GM21367 (cell line): ENCODE measurements at regions not wholly inside any gene's neighbourhood (a gene's known extent, or its start where the extent isn't known, plus 50 kb on each side); places are given as distances from the start of the nearest gene placed in this dataset.
"Not testable (repeated sequence)": the region's sequence is repeated elsewhere in the genome, so short reads cannot be mapped to it uniquely, and the experiment has no call there.

Experiments used
- ATAC-seq: cut with Tn5 transposase; IDR thresholded peaks from one replicate; pipeline ENCODE4 v1.9.1; 2021; ENCODE audit not compliant: unreplicated experiment

DNA sequence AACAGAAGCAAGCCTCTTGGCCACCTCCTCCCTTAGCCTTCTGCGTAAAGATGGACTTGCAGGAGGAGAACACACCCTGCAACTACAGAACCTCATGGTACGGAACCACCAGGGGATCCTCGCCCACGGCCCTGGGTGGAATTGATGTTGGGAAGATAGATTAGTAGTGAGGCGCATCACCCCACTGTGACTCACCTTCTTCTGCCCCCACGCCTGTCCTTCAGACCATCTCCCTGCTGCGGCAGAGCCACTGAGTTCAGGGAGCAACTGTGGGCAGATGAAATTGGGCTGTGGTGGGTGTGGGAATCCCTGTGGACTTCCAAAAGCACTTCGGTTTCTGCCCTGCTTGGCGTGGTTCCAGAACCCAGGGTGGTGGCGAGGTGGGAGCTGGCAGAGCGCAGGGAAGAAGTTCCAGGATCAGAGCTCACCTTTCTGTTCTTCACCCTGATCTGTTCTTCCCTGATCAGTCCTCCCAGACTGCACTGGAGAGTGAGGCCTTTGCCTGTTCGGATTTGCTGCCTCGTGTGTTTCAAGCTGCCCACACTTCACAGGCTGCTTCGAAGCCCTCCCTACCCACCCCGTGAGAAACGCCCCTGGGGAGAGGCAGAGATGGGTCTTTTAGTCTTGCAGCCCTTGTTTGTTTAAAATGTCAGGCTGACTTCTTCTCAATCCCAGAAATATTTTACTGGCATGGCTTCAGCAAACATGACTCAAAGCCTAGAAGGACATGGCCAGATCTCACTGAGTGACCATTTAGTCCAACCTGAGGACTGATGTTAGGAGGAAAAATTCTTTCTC is 92.8 kb upstream of the MLN start:
- ATAC-seq: no peak

DNA sequence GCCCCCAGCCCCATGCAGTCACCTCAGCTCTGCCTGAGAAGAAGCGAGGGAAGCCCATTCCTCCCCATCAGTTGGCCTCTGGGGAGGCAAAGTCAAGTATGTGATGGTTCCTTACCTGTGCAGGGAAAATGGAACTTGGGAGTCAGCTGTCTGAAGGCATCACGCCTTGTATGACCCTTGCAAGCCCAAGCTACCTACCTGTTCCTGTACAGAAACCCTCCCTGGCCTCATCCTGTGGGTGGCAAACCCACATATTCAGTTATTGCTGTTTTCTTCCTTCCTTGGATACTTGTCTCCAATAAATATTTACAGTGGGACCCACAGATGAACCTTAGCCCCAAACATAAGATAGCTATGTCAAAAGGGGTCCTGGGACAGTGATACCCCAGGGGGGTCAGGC is 92.2 kb upstream of the MLN start:
- no peak for ATAC-seq

DNA sequence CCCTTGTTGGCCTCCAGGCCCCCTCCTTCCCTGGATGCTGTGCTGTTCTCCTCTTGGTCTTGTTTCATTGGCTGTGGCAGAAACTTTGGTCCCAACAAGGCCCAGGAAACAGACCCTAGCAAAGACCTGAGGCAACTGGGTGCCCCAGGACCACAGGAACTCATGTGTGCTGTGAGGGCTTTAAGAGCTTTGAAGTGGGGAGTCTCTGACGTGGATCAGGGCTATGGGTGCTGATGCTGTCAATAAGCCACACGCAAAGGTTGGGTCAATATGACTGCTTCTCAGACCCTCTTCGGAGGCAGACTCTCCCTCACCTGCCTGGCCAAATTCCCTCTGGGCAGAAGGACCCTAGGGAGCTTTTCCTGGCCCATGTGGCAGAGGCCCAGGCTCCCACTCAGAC is 91.5 kb upstream of the MLN start:
- ATAC-seq: no peak

DNA sequence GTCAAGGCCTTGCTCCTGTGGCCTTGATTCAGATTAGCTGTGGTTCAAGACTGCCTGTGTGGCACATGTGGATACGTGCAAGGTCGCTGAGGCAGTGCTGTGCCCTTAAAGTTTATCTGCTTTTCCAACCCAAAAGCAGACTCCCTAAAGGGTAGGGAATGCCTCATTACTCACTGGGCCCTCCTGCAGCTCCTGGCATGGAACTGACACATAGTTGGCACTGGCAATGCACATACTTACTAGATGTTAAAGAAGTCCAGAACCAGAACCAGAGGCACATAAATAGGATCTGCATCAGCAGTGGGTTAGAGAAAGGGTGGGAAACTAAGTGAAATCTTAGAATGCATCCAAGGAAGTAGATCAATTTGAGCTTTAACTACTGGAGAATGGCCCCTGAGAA is 90.6 kb upstream of the MLN start:
- no peak for ATAC-seq

DNA sequence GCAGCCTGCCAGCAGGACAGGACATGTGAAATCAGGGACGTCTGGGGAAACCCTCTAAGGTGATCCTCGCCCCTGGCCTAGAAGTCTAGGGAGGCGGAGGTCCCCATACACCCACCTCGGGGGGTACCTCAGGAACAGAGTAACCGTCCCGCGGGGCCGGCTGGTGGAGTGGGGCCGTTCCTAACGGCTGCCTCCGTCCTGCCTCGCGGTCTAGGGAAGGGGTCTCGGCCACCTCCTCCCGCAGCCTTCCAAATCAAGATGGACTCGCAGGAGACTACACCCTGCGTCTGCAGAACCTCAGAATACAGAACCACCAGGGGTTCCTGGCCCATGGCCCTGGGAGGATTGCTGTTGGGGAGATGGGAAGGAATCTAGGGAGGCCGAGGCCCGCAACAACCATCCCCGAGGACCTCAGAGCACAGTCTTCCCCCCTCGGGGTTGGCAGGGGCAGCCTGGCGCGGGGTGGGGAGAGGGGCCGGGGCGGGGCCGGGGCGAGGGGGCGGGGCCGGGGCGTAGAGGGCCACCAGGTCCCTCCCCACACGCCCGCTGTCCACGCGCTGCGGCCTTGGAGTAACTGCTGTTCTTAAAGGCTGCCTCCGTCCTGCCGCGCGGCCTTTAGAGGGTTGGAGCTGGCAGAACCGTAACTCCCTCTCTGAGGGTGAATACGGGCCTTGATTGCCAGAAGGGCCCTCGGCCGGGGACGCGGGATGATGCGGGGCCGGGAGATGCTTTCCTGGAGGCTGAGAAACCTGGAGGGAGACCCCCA is 89.0 kb upstream of the MLN start:
- no peak for ATAC-seq

DNA sequence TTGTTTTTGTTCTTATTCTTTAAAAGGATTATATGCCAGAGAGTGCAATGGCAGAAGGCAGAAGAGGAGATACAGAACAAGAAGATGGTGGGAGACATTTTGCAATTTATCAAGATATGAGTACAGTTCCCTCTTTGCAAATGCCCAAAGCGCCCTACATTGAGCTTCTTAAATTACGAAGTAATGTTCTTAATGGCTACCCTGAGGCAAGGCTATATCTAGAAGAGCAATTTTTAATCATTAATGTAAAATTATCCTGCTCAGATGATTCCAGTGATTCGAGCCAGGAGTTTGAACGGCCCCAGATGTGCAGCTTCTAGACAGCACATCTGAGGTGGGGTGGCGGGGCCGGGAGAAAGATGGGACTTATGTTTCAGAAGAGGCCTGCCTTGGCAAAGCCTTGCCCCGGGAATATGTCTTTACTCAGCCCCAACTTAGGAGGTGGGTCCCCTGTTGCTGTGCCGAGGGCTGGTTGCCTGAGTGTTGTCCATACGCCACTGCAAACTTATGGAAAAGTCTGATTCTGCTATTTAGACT is 84.9 kb upstream of the MLN start:
- ATAC-seq: no peak

DNA sequence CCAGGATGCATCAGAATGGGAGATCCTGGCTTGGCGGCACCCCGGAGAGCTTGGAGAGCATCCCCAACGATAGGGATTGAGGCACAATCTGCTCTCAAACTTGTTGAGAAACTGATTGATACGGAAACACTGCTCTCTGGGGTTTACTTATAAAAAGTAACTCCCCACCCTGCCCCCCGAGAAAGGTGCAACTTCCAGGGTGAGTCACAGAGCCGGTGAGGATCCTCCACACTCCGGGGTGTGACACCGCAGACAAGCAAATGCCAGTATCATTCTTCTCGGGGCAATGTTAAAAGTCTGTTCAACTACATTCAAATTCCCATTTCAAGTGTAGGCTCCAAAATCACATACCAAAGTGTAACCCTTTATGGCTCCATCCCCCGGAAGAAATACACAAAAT is 84.4 kb upstream of the MLN start:
- ATAC-seq: no peak

DNA sequence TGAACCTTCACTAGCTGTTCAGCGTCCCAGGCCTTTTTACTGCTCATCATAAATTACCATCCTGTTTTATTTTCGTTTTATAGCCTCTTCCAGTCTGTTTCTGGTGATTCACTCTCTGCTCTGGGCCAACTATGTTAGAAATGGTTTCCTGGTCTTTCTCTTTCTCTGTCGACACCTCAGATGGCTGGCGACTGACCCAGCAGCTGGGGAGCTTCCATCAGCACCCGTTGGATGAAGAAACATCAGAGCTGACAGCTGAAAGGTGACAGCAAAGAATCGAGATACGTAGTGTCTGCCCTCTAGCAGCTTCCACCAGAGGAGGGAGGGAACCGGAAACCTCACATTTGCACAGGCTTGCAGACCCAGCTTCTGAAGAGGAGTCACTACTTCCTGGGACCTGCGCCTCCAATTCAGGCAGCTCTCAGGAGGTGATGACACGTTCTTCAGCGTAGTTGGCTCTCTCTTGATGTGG is 82.9 kb upstream of the MLN start:
- ATAC-seq: no peak

DNA sequence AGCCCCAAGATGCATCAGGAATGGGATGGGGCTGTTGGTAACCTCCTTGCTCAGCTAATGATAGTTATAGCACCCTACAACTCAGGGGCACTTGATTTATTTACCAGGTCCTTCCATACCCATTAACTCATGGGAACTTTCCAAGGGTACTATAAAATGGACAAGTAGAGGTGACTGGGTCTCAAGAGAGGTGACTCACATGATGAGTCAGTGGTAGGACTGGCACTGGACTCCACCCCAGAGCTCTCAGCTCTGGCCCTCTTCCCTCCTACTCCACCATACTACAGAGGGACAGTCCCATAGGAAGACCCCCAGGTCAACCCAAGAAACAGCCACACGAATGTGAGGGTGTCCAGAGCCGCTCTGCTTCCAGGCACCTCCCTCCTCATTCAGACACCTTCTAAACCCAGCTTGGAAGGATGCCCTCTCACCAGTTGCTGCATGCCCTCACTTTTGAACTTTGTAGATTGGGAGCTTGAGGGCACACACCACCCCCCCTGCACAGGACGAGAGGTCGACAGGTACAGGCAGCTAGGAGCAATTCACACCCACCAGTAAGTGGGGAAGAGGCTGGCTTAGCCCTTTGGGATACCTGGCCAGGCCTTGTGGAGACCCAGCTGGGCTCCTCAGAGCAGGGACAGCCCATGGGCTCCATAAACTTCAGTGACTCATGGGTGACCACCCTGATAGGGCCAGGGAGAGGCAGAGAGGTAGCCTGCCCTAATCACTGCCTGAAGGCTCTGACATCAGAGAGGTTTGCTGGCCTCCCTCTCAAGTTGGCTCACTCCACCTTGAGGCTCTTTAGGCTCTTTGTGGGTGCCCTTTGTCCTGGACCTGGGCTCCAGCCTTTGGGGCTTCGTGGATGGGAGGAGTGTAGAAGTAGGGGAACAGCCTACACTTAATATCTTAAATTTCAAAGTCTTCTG is 81.6 kb upstream of the MLN start:
- no peak for ATAC-seq

DNA sequence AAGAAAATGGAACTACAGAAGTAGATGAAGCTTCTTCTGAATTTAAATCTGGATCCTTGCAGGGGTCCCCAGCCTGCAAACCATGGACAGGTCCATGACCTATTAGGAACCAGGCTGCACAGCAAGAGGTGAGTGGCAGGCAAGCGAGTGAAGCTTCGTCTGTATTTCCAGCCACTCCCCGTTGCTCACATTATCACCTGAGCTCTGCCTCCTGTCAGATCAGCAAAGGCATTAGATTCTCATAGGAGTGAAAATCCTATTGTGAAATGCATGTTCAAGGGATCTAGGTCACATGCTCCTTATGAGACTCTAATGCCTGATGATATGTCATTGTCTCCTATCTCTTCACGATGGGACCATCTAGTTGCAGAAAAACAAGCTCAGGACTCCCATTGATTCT is 79.8 kb upstream of the MLN start:
- not testable (repeated sequence) for ATAC-seq

DNA sequence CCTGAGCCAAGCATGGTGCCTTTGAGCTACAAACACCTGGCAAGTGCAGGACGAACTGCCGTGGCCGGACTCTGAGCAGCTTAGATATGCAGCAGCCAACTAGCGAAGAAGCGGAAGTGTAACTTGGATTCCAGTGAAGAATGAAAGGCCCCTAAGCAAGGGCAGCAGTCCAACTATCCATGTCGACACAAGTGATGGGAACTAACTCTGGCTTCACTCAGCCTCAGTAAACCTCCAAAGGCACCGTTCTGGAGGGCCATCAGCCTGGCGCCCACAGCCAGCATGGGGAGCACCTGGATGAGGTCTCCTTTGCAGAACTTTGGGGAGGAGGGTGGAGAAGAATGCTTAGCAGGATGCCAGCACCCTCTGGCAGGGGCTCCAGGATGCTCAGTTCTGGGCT is 78.4 kb upstream of the MLN start:
- no peak for ATAC-seq

DNA sequence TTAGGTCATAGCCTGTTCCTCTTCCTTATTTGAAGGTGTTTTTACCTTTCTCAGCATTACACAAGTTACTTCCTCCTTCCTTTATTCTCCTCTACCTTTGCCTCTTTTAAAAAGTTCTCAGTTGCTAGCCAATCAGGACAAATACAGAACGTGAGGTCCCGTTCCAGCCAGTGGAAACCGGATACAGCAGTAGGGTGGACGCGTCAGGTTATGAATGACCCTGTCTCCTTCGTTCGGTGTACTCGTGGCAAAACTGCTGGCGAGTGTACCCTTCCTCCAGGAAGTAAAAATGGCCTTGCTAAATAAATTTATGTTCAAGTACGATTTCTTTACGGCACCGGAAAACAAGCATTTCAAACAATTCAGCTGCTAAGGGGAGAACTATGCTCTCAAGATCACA is 77.0 kb upstream of the MLN start:
- ATAC-seq: no peak

DNA sequence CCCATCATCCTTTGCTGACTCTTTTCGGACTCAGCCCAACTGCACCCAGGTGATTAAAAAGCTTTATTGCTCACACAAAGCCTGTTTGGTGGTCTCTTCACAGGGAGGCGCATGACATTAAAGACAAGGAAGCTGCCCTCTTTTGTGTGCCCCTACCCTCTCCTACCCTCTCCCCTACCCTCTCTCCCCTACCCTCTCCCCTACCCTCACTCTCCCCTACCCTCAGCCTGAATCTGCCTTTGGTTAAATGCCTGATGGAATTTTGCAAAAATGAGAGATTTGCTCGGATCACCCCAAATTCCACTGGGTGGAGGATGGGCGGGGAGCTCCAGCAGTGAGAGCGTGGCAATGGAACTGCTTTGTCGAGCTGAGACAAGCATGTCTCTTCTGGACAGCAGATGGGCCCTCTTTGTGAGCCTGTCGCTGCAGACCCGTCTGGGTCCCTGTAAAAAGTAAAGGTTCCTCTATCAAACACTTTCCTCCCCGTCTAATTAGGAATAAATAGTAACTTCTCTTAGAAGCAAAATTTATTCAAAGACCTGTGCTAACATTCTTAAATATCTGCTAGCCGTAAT is 76.4 kb upstream of the MLN start:
- ATAC-seq: no peak

DNA sequence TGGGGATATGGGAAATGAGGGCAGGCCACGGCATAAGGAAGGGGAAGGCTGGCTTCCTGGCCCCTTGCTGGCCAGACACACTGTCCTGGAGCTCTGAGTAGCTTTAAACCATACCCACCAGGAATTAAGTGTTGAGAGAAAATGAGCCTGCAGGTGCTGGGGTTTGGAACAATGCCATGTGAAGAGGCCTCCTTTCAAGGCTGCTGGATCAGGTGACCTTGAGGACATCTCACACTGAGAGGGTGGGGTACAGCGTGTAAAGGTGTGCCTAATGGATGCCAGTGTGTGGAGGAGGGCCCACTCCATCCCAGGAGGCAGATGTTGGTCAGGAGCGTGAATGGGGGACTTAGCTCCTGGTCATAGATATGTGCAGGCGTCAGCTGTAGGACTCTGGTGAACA is 74.8 kb upstream of the MLN start:
- no peak for ATAC-seq

DNA sequence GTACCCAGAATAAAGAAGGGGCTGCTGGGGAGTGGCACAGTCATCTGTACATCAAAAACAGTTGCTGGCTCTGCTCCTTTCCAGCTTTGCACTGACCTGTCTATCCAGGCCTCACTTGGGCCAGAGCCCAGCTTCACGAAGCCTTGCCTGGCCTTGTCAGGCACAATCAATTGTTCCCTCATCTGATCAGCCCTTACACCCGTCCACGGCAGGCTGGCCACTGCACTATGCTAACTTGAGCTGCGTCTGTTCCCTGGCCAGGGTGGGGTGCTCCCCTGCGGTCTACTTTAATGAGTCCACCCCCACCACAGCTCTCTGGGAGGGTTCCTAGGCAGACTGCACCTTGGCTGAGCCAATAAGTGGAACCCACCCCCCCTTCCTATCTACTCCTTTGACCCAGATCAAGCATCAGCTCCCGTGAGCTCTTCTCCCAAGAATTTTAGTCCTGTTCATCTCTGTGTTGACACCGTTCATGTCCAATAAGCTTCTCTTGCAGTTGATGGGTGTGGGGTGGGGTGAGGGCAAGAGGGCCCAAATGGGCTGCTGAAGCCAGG is 74.3 kb upstream of the MLN start:
- no peak for ATAC-seq

DNA sequence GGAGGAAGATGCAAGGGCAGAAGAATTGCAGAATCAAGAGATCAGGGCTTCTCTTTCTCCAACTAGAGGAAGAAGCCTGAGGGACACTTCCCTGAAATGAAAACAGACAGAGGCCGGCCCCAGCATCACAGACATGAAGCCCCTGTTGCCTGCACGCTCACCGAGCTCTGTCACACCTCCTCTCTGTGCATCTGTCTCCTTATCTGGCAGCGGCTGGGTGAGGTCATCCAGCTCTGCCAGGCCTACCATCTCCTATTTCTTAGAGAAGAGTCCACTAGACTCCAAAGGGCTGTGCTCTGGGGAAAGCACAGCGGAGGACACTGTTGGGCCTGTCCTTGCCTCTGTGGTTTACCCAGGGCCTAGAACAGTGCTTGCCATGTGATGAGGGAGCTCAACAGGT is 71.9 kb upstream of the MLN start:
- no peak for ATAC-seq

DNA sequence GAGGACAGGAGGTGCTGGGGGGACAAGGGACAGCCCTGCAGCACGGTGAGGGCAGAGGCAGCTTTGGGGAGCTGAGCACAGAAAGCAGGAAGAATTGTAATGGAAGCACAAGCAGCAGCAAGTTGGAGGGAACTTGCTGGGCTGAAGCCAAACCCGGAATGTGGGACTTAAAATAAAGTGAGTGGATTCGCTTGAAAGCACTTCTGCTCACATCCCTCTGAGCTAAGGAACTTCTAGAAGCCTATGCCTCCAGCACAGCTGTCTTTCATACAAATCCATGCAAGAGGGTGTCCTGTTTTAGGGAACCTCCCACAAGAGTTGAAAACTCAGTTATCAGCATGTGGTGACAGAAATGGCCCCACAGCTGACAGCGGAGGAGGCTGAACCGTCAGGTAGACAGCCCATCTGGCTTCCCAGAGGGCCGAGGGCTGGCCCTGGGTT is 71.4 kb upstream of the MLN start:
- ATAC-seq: no peak

DNA sequence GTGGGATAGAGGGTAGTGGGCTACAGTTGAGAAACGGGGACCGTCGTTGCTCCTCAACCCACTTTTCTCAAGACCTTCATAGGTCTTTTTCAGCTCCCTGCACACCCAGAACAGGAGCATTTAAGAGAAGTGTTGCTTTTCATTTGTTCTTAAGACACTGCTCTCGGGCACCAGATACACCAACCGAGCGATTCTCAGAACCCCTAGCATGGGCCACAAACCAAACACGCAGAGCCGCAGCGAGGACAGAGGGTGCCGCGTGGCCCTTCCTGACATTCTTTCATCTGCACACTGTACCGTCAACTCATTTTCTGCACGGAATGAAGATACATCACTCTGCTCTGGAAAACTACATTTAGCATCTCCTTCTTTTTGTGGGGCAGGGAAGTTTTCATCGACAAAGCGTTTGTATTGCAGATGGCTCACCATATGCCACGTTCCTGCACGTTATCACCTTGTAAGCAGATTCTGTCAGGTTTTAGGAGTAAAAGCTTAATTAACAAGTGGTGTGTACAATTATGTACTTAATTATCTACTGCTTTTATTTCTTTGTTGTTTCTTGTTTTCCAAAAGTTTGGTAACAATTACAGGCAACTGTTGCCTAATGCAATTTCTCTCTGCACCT is 70.4 kb upstream of the MLN start:
- no peak for ATAC-seq

DNA sequence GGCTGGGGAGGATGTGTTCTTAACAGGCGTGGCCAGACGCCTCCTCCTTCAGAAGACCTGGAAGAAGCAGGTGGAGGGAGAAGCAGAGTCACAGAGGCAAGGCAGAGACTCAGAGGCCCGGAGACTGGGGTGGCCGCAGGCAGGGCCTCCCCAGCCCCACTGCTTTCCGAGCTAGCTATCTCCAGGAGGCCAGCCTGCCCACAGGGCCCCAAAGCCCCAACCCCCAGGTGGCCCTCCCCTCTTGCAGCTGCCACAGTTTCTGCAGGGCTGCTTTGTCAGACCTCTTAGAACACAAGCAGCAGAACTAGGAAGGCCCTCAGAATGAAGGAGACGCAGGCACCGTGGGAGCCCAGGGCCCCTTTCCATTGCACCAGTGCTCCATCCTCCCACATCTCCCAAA is 69.0 kb upstream of the MLN start:
- no peak for ATAC-seq

DNA sequence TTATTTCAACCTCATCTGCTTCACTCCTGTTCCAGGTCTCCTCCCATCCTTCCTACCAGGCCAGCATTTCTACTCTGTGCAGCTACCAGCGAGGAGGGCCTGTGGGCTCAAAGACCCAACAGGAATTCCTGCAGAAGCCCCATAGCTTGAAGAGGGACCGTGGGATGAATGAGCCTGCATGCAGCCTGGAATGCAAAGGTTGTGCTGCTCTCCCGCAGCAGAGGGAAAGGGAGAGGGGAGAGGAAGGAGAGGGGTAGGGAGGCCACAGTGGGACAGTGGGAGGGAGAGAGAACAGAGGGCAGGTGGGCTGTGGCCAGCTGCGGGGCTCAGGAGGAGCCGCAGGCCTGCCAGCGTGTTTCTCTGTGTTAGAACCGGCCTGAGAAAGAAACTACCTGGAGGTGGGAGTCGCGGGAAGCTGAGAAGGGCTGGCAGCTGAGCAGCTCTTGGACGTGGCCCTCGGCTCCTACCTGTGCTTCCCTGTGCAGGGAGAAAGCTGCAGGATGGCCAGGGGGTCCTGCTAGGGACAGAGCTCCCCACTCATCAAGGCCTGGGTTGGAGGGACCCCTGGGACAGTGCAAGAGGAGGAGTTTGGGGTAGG is 66.1 kb upstream of the MLN start:
- ATAC-seq: no peak
